ENCODE measurements at regions not wholly inside any gene's neighbourhood (a gene's known extent, or its start where the extent isn't known, plus 50 kb on each side); places are given as distances from the start of the nearest gene placed in this dataset.
A peak's percentile ranks its signal among the peaks of the same experiment; 100 is the strongest.

GRCh38 chr5:100706776-100707175, 171.6 kb downstream of the FAM174A start:
- no peak for TF ChIP-seq PAX5 (IDR thresholded peaks at IDR 0.05; ENCODE audit: borderline replicate concordance, low read depth, low read length)
- TF ChIP-seq CTCF (IDR thresholded peaks at IDR 0.05 in 2 of 3, conservative IDR thresholded peaks at IDR 0.05 in 1 of 3; ENCODE audit: control insufficient read depth in 2 of 3, extremely low read depth in 1 of 3, insufficient read depth in 1 of 3, low read depth in 3 of 3, low read length in 3 of 3): 0 out of 6 replicates have a peak, but pooled peaks of 1 of the 3 experiments have one; percentile 13
- TF ChIP-seq CBX3 (IDR thresholded peaks at IDR 0.05; ENCODE audit: borderline replicate concordance, low read depth): no peak
- no peak for TF ChIP-seq SMARCA5 (IDR thresholded peaks at IDR 0.05)
- no peak for TF ChIP-seq HSF1 (IDR thresholded peaks at IDR 0.05; ENCODE audit: low read depth, low read length)
- Histone ChIP-seq H3K9ac (ENCODE audit: control insufficient read depth, insufficient read depth, low read length) (no peak overlapping the region), H3K4me2 (ENCODE audit: control insufficient read depth, insufficient read depth) (no peak overlapping the region), H3K4me1 (ENCODE audit: control insufficient read depth, insufficient read depth, low read length) (no peaks in the 10 kb centered on the region), H3K27me3 (replicated peaks in 1 of 2; ENCODE audit: control insufficient read depth in 2 of 2, insufficient read depth in 2 of 2, low read length in 1 of 2) (no peaks in the 10 kb centered on the region), H3K79me2 (ENCODE audit: control insufficient read depth, insufficient read depth, low read length) (no peaks in the 10 kb centered on the region), H3K4me3 (no peak overlapping the region), H2AFZ (ENCODE audit: control insufficient read depth, low read depth, low read length) (no peak overlapping the region), H4K20me1 (ENCODE audit: control insufficient read depth, insufficient read depth) (no peaks in the 10 kb centered on the region), H3K27ac (ENCODE audit: control insufficient read depth, insufficient read depth) (no peak overlapping the region), H3K9me3 (replicated peaks; ENCODE audit: control insufficient read depth, insufficient read depth, low read length) (no peaks in the 10 kb centered on the region), H3K36me3 (ENCODE audit: control insufficient read depth in 2 of 2, insufficient read depth in 2 of 2, low read length in 1 of 2) (no peaks in the 10 kb centered on the region)
- intact Hi-C loops (cut with micrococcal nuclease; ENCODE audit: unreplicated experiment) (no loop called here), in situ Hi-C loops (cut with MboI) (no loop called here)
- no TSS peak for BruUV-seq (replicated peaks)
- ChIA-PET POLR2A (no interaction called here), RAD21 (ENCODE audit: unreplicated experiment) (no interaction called here), CTCF (no interaction called here), SMC1A (ENCODE audit: uncharacterized antibody, unreplicated experiment) (no interaction called here)
- WGBS (ENCODE audit: insufficient coverage, insufficient replicate concordance, low lambda C conversion rate, missing lambda C conversion rate): 0% methylated on average over 1 of the region's 1 CpG
- ATAC-seq: peak; percentile 80
- DNase-seq (ENCODE audit: low read depth, low spot score): no peak
- no peak for FAIRE-seq
